ENCODE measurements at regions not wholly inside any gene's neighbourhood (a gene's known extent, or its start where the extent isn't known, plus 50 kb on each side); places are given as distances from the start of the nearest gene placed in this dataset.

- TF ChIP-seq FOXK2 (IDR thresholded peaks at IDR 0.05) (no peak), BHLHE40 (IDR thresholded peaks at IDR 0.05; ENCODE audit: borderline replicate concordance) (no peak), ELF4 (IDR thresholded peaks at IDR 0.05) (no peak), NFRKB (IDR thresholded peaks at IDR 0.05) (no peak), HDGF (IDR thresholded peaks at IDR 0.05; ENCODE audit: borderline replicate concordance) (no peak), SP1 (IDR thresholded peaks at IDR 0.05) (no peak), L3MBTL2 (conservative IDR thresholded peaks at IDR 0.05) (no peak)
Measured at GRCh38 chr2:184210329-184210728, 388.0 kb upstream of the ZNF804A start.
